BLaER1 (cell line): ENCODE measurements at regions not wholly inside any gene's neighbourhood (a gene's known extent, or its start where the extent isn't known, plus 50 kb on each side); places are given as distances from the start of the nearest gene placed in this dataset.

Experiments used
- H3K27ac ChIP-seq: shearing (Covaris generic); formaldehyde crosslinking; 2 replicates; pipeline ENCODE4 v1.8.1; 2022
- H3K27me3 ChIP-seq: shearing (Covaris generic); formaldehyde crosslinking; 2 replicates; pipeline ENCODE4 v1.8.1; 2022
- H3K36me3 ChIP-seq: shearing (Covaris generic); formaldehyde crosslinking; 2 replicates; pipeline ENCODE4 v1.8.1; 2022
- H3K4me1 ChIP-seq: shearing (Covaris generic); formaldehyde crosslinking; 2 replicates; pipeline ENCODE4 v1.8.1; 2022
- H3K4me2 ChIP-seq: shearing (Covaris generic); formaldehyde crosslinking; 2 replicates; pipeline ENCODE4 v1.8.1; 2022
- H3K4me3 ChIP-seq: shearing (Covaris generic); formaldehyde crosslinking; 2 replicates; pipeline ENCODE4 v1.8.1; 2022
- H3K9ac ChIP-seq: shearing (Covaris generic); formaldehyde crosslinking; 2 replicates; pipeline ENCODE4 v1.8.1; 2022
- H3K9me3 ChIP-seq: shearing (Covaris generic); formaldehyde crosslinking; 2 replicates; pipeline ENCODE4 v1.8.1; 2022
- H4K20me1 ChIP-seq: shearing (Covaris generic); formaldehyde crosslinking; 2 replicates; pipeline ENCODE4 v1.8.1; 2022
- Cebpa-rat ChIP-seq: shearing (Covaris generic); IDR thresholded peaks from 2 replicates; pipeline ENCODE4 v1.8.1; 2022

DNA sequence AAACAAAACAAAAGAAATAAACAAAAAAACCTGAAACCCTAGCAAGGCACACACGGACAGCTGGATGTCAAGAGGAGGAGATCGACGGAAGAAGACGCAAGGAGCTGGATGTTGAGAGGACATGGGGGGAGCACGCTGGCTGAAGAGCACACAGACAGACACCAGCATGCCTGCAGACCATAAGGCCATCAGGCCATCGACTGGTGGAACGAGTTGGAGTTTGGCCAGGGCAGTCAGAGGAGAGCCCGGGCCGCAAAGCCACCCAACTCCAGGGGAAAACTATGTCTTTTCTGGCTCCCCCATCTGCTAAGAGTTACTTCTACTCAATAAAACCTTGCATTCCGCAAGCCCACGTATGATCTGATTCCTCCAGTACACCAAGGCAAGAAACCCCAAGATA, 979.6 kb downstream of the PCDH17 start:
- no peaks in the 10 kb centered on the region for H3K36me3 ChIP-seq
- H3K9ac ChIP-seq, result no peak overlapping the region
- no peak overlapping the region for H3K4me2 ChIP-seq
- TF ChIP-seq Cebpa-rat, result no peak
- no peaks in the 10 kb centered on the region for H4K20me1 ChIP-seq
- no peaks in the 10 kb centered on the region for H3K27me3 ChIP-seq
- no peaks in the 10 kb centered on the region for H3K9me3 ChIP-seq
- H3K4me3 ChIP-seq, result no peak overlapping the region
- no peak overlapping the region for H3K27ac ChIP-seq
- H3K4me1 ChIP-seq, result no peaks in the 10 kb centered on the region

DNA sequence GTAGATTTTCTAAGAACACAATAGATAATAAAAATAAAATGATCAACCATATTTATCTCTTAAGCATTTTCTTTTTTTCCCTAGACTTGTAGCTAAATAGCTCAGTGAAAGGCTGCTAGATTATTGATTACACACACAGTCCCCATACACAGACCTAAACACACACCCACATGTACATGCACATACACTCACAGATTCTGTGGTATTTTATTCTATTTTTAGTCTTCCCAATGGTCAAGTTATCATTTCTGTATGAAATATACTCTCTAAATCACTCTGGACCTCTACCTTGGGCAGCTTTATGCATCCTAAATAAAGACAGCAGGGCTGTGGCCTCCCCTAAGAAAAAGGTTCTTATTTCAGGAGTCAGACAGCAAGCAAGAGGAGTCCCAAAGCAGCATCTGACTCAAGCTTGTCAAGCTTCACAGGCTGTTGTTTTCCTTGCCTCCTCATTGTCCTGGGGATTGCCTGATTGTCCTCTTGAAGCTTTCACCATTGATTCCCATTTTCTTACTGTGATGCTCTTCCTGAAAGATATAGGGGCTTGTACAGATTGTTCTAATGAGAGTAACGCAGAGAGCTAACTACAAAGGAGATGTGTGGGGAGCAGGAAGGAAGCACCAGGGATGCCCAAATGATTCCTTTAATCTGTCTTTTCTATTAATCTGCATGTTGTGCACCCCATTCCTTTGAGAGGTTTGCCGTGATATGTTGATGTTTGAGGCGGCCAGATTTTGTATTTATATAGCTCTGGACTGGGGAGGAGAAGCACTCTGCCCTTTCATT, 986.5 kb downstream of the PCDH17 start:
- no peaks in the 10 kb centered on the region for H3K36me3 ChIP-seq
- peak overlapping the region; percentile 9; the same call in 1 of the 2 replicates for H3K4me2 ChIP-seq
- no peaks in the 10 kb centered on the region for H3K27me3 ChIP-seq
- no peak overlapping the region for H3K27ac ChIP-seq
- no peak overlapping the region for H3K4me3 ChIP-seq
- H4K20me1 ChIP-seq, result no peaks in the 10 kb centered on the region
- TF ChIP-seq Cebpa-rat, result no peak
- H3K9ac ChIP-seq, result no peak overlapping the region
- H3K9me3 ChIP-seq, result no peaks in the 10 kb centered on the region
- peaks cover 7% of the 10 kb centered on the region; the same call in 1 of the 2 replicates for H3K4me1 ChIP-seq

DNA sequence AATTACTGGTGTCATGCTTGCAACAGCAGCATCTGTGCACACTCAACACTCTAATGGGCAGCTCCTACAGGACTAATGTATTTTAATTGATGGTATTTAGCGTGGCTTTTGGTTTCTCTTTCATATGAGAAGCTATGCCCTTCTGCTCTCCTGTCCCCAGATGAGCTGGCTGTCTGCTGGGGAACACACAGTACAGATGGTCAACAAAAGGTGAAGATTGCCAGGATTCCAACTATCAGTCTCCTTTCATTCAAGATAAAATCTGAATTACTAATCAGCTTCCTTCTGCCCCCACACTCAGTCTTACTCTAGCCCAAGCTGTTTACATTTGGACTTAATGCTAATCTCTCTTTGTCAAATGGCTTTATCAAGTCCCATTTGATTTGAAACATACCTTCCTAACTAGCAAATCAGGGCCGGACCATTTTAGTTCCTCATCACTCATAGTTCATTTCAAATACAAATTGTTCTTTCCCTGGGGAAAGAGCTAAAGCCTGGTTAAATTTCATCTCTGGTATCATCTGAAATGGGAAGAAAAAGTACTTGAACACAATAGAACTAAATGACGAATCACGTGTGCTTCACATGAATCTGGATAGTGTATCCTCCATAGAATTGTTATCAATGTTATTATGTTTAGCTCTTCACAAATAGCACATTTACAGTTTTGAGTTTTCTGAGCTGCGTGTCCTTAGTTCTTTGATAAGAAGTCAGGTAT, 988.0 kb downstream of the PCDH17 start:
- Histone ChIP-seq H4K20me1 (no peaks in the 10 kb centered on the region), H3K27me3 (no peaks in the 10 kb centered on the region), H3K27ac (no peak overlapping the region), H3K4me1 (peaks cover 7% of the 10 kb centered on the region; the same call in 1 of the 2 replicates), H3K36me3 (no peaks in the 10 kb centered on the region), H3K4me3 (no peak overlapping the region), H3K9ac (no peak overlapping the region), H3K4me2 (no peak overlapping the region), H3K9me3 (no peaks in the 10 kb centered on the region)
- no peak for TF ChIP-seq Cebpa-rat

DNA sequence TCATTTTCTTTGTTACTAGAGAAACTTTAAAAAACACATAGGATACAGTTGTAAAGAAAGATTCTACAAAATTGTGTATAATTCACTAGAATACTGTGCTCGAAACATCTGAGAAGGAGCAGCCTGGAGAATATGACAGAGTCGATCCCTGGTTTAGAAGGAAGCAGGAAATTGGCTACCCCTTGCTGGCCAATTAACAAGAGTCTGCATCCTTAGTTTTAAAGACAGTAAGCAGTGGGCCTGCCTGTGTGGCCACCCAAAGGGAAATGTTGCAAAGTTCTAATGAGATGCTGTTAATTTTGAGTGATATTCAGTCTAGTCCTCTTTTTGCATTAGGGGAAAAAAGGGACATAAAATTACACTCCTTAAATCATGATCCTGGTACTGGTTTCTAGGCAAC, 988.6 kb downstream of the PCDH17 start:
- no peak for TF ChIP-seq Cebpa-rat
- no peaks in the 10 kb centered on the region for H3K36me3 ChIP-seq
- peaks cover 7% of the 10 kb centered on the region; the same call in 1 of the 2 replicates for H3K4me1 ChIP-seq
- H3K4me2 ChIP-seq, result no peak overlapping the region
- H3K27me3 ChIP-seq, result no peaks in the 10 kb centered on the region
- H3K27ac ChIP-seq, result no peak overlapping the region
- no peaks in the 10 kb centered on the region for H3K9me3 ChIP-seq
- no peak overlapping the region for H3K4me3 ChIP-seq
- H3K9ac ChIP-seq, result no peak overlapping the region
- H4K20me1 ChIP-seq, result no peaks in the 10 kb centered on the region

DNA sequence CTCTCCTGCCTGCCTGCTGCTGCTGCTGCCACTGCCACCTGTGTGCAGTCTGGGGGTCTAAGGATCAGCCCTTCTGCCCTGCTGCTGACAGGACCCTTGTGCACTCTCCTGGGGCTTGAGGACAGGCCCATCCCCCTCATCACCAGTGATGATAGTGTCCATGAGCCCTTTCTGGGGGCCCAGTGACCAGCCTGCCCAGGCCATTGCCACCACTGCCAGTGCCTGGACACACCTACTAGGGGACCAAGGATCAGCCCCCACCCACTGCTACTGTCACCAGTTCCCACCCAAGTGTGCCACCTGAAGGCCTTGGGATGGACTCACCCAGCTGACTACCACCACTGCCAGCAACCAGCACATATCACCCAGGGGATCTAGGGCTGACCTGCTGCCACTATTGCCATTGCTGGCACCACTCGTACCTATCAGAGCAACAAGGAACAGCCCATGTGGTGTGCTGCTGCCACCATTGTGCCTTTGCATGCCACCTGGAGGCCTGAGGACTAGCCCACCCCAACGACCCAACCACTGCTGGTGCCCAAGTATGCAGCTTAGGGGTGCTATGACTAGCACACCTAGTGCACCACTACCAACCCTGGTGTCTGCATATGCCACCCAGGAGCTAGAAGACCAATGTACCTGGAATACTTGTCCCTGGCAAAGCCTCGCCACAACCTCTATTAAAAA, 994.3 kb downstream of the PCDH17 start:
- H3K36me3 ChIP-seq, result no peaks in the 10 kb centered on the region

DNA sequence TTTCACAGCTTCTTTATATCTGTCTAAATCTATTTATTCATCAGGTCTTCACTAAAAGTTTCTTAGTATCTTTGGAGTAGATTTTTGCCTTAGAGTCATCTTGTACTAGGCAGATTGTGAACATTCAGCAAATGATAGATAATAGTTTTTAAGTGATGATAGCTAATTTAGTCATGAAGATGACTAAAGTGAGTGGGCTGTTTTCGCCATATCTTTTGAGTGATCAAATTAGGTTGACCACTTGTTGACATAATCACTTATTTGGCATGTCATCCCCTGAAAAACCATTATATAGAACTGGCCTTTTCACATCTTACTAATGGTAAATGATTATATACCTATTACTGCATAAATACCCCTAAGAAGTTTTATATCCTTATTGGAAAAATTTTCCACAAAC, 999.2 kb downstream of the PCDH17 start:
- Histone ChIP-seq H3K27me3 (no peaks in the 10 kb centered on the region), H3K27ac (no peak overlapping the region), H3K4me3 (no peak overlapping the region), H3K4me1 (no peaks in the 10 kb centered on the region), H3K36me3 (no peaks in the 10 kb centered on the region), H3K4me2 (no peak overlapping the region), H3K9me3 (peaks cover 4% of the 10 kb centered on the region; the same call in 1 of the 2 replicates), H4K20me1 (no peaks in the 10 kb centered on the region), H3K9ac (no peak overlapping the region)
- no peak for TF ChIP-seq Cebpa-rat

More for the DNA sequence above, 994.3 kb downstream of the PCDH17 start:
- TF ChIP-seq Cebpa-rat, result no peak
- Histone ChIP-seq H4K20me1 (no peaks in the 10 kb centered on the region), H3K4me3 (no peak overlapping the region), H3K9me3 (peaks cover 4% of the 10 kb centered on the region; the same call in 1 of the 2 replicates), H3K27me3 (no peaks in the 10 kb centered on the region), H3K27ac (no peak overlapping the region), H3K9ac (no peak overlapping the region), H3K4me1 (no peaks in the 10 kb centered on the region), H3K4me2 (no peak overlapping the region)

DNA sequence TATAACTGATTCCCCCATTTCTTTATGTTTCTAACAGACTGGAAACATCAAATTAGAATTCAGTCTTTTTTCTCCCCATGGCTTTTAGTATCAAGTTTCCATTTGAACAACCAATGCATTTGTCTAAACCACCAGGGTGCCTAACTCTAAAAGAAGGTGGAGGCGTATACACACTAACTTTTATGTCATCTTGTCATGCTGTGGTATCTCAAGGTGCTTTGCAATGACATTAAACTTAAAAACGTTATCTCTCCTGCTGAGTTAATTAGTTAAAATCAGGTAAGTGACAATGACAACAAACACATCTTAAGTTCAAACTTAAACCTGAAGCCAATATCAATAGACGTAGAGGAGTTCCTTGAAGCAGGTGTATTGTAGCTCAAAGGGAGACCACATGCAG, 1001.7 kb downstream of the PCDH17 start:
- no peaks in the 10 kb centered on the region for H4K20me1 ChIP-seq
- H3K27me3 ChIP-seq, result no peaks in the 10 kb centered on the region
- no peaks in the 10 kb centered on the region for H3K4me1 ChIP-seq
- no peak overlapping the region for H3K27ac ChIP-seq
- no peaks in the 10 kb centered on the region for H3K36me3 ChIP-seq
- H3K4me2 ChIP-seq, result no peak overlapping the region
- TF ChIP-seq Cebpa-rat, result no peak
- H3K4me3 ChIP-seq, result no peak overlapping the region
- no peak overlapping the region for H3K9ac ChIP-seq
- no peaks in the 10 kb centered on the region for H3K9me3 ChIP-seq

DNA sequence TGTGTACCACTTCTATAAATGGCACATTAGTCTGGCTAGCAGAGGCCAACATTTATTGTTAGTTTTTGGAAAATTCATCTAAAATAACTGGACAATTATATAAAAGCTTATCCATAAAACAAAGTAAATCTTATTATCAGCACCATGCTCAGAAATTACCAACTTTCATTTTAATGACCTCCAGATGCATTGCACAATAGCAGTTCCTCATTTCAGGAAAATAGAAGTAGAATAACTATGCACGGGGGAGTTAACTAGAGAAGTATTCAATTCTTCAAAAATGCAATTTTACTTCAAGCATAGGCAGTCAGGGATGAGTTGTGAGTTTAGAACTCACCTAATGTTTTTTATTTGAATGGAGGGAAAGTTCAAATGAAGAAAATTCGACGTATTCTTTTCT, 1023.5 kb downstream of the PCDH17 start:
- H3K27me3 ChIP-seq, result no peaks in the 10 kb centered on the region
- TF ChIP-seq Cebpa-rat, result no peak
- no peaks in the 10 kb centered on the region for H3K9me3 ChIP-seq
- no peak overlapping the region for H3K27ac ChIP-seq
- no peak overlapping the region for H3K4me2 ChIP-seq
- H3K9ac ChIP-seq, result no peak overlapping the region
- no peaks in the 10 kb centered on the region for H4K20me1 ChIP-seq
- H3K4me1 ChIP-seq, result no peaks in the 10 kb centered on the region
- no peaks in the 10 kb centered on the region for H3K36me3 ChIP-seq
- no peak overlapping the region for H3K4me3 ChIP-seq

DNA sequence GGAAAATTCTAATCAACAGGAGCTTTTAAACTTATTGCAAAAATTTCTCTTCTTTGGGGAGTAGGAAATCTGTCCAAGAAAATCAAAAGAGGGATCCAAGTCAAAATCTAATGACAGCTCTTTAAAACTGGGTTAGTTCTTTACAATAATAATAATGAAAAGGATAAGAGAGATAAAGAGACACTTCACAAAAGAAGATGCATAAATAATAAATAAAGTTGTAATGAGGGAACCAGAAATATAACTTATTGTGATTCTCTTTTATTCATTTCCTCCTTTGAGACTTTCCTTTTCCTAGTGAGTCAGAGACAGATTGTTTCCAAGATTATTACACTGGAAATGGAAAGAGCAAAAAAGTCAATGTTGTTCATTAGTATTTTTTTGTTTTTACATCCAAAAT, 1029.3 kb downstream of the PCDH17 start:
- Histone ChIP-seq H3K4me1 (no peaks in the 10 kb centered on the region), H3K9ac (no peak overlapping the region), H3K4me3 (no peak overlapping the region), H3K27me3 (no peaks in the 10 kb centered on the region), H3K9me3 (no peaks in the 10 kb centered on the region), H3K27ac (no peak overlapping the region), H3K36me3 (no peaks in the 10 kb centered on the region), H3K4me2 (no peak overlapping the region), H4K20me1 (no peaks in the 10 kb centered on the region)
- no peak for TF ChIP-seq Cebpa-rat

DNA sequence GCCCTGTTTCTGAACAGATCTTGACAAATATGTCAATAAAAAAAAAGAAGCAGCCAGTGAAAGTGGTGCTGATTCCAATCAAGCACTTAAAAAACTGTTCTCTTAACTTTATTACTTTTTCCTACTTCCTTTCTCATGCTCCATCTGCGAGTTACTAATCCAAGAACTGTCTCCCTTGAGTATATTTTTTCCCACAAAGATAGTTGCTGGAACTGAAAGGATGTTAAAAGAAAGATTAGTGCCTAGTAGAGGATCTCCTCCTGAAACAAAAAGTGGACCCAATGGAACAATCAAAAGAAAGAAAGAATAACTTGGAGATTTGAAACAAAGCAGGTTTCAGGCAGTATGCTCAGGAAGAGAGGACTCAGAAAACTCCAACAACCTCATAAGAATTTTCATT, 1034.8 kb downstream of the PCDH17 start:
- Histone ChIP-seq H3K27ac (no peak overlapping the region), H3K36me3 (no peaks in the 10 kb centered on the region), H3K9me3 (no peaks in the 10 kb centered on the region), H3K4me3 (no peak overlapping the region), H3K4me1 (no peaks in the 10 kb centered on the region), H3K9ac (no peak overlapping the region), H3K4me2 (no peak overlapping the region), H3K27me3 (no peaks in the 10 kb centered on the region), H4K20me1 (no peaks in the 10 kb centered on the region)
- no peak for TF ChIP-seq Cebpa-rat
